HFF-Myc (cell line): ENCODE measurements at regions not wholly inside any gene's neighbourhood (a gene's known extent, or its start where the extent isn't known, plus 50 kb on each side); places are given as distances from the start of the nearest gene placed in this dataset.

ENCODE experiments used
- DNase-seq: peaks from one replicate; pipeline ENCODE4 v3.0.0-alpha.2; 2011; ENCODE audit warnings: low read depth; ENCODE audit errors: extremely low read depth
- H3K4me3 ChIP-seq: replicated peaks from 2 replicates; pipeline ENCODE4 v1.5.1; 2011; ENCODE audit warnings: low read depth, mild to moderate bottlenecking, control low read depth, low read length
- TF ChIP-seq, protein P1 (sequence below): IDR thresholded peaks from 2 replicates; pipeline ENCODE4 v1.5.1; 2012; ENCODE audit warnings: mild to moderate bottlenecking, low read depth, low read length, control low read depth; ENCODE audit errors: missing control alignments

DNA sequence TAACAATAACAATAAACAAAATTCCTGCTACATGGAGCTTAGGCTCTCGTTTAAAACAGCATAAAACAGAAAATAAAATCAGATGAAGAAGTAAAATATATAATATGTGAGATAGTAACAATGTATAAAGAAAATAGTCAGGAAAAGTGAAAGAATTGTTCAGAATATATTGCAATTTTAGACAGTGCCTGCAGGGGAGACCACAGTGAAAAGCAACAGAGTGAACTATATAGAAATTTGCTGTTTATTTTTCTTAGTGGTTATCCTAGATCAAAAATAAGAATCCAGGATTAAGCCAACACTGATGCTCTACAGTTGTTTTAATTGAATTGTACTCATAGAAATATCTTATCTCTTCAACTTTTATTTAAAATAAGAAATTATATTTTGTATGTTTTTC is 1639.0 kb upstream of the B3GALT2 start:
- TF ChIP-seq, protein P1, sequence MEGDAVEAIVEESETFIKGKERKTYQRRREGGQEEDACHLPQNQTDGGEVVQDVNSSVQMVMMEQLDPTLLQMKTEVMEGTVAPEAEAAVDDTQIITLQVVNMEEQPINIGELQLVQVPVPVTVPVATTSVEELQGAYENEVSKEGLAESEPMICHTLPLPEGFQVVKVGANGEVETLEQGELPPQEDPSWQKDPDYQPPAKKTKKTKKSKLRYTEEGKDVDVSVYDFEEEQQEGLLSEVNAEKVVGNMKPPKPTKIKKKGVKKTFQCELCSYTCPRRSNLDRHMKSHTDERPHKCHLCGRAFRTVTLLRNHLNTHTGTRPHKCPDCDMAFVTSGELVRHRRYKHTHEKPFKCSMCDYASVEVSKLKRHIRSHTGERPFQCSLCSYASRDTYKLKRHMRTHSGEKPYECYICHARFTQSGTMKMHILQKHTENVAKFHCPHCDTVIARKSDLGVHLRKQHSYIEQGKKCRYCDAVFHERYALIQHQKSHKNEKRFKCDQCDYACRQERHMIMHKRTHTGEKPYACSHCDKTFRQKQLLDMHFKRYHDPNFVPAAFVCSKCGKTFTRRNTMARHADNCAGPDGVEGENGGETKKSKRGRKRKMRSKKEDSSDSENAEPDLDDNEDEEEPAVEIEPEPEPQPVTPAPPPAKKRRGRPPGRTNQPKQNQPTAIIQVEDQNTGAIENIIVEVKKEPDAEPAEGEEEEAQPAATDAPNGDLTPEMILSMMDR: no peak
- H3K4me3 ChIP-seq: no peak overlapping the region
- no peak for DNase-seq

DNA sequence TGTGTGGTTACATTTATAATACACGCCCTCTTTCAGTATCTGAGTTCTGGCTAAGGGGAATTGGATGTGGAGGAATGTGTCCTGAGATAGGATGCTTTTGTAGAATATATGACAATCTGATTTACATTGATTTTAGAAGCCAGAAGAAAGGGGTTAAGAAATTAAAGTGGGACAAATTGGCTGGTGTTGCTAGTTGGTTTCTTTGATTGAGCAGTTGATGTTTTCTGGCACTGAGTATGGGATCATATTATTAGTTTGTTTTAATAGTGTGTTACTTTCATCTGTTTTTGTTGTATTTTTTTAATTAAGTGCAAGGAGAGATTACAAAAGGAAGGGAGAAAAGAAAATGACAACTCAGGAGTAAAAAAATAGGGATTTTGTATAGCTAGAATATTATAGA is 1634.7 kb upstream of the B3GALT2 start:
- DNase-seq: no peak
- TF ChIP-seq, protein P1: no peak
- H3K4me3 ChIP-seq: no peak overlapping the region

DNA sequence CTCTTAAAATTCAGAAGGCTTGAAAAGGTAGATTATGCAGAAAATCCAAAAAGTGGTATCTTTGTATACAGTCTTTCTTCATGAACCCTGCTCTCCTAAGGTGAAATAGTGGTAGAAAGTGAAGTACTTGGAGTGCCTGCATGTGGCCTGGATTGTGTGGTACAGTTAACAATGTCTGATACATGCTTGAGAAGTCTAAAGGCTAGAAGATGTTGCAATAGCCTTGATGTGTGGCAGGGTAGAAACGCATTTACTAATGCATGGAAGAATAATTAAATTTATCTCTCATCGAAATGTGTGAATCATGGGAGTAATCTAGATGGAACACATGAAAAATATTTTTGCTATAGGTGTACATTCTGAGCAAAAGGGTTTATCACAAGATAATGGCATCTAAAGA is 1632.3 kb upstream of the B3GALT2 start:
- TF ChIP-seq, protein P1: no peak
- no peak for DNase-seq
- no peak overlapping the region for H3K4me3 ChIP-seq

DNA sequence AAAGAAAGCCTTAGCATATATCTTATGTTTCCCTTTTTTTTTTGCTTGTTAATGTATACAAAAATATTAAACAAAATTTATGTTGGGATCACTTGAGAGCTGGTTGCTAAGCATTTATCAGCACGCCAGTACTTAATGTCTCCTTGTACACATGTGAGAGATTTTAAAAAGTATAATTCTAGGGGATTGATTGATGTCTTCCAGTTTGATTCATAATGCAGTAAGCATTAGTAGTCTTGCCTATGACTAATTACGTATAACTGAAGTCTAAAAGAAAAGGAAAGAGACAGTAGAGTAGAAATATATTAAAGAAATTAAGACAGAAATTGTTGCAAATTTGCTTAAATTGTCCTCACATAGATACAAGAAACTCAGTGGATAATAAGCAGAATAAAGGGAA is 1630.4 kb upstream of the B3GALT2 start:
- no peak overlapping the region for H3K4me3 ChIP-seq
- TF ChIP-seq, protein P1: no peak

DNA sequence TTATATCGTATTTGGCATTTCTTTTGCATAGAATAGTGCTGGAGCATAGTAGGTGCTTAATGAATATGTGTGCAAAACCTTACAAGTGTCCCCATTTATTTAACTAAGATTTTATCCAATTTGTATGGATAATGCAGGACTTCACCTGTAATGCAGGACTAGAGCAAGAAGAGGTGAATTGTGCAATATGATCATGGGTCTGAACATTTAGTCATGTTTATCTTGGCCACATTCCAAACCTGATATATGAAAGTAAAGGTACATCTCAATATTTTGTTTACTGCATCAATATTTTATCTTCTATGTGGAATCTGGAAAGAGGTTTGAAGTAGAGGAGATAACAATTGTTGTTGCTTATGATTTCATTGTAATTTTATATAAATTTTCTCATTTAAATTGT is 1626.7 kb upstream of the B3GALT2 start:
- DNase-seq: no peak
- no peak overlapping the region for H3K4me3 ChIP-seq
- TF ChIP-seq, protein P1: no peak

More for the DNA sequence above, 1630.4 kb upstream of the B3GALT2 start:
- DNase-seq: no peak

DNA sequence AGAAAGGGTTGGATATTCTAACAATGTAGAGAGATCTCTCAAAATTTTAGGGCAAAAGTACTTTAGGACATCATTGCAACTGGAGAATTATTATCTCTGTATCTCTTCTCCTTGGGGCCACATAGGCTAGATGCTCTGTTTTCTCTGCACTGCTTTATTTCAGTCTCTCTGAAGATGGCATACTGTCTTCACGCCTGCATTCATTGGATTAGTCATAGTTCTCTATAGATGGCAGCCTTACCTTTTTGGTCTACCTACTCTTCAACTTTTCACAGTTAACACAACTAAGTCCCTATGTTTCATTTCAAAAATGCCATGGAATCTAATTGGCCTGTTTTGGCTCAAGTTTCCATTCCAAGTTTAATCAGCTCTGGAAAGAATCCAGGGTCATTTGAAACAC is 1623.3 kb upstream of the B3GALT2 start:
- TF ChIP-seq, protein P1: no peak
- DNase-seq: no peak
- H3K4me3 ChIP-seq: no peak overlapping the region

DNA sequence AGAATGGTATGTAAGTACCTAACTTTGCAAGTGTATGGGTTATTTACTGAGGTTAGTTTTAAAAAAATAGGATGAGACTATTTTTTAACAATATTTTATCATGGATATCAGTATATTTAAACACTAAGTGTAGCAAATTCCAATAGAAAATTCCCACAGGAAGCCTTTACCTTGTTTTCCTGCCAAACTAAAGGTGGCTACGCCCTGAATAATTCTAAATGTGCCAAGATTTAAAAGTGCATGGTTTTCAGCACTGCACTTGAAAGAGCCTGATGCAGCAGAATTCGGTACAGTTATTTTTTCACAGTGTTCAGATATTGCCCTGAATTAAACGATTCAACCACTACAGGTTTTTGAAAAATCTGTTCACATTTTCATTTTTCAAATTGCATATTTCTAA is 1622.8 kb upstream of the B3GALT2 start:
- DNase-seq: no peak
- TF ChIP-seq, protein P1: no peak
- H3K4me3 ChIP-seq: no peak overlapping the region
